ENCODE measurements at regions not wholly inside any gene's neighbourhood (a gene's known extent, or its start where the extent isn't known, plus 50 kb on each side); places are given as distances from the start of the nearest gene placed in this dataset.

- TF ChIP-seq REST (IDR thresholded peaks at IDR 0.05; ENCODE audit: borderline replicate concordance) = no peak
- TF ChIP-seq REST (CRISPR knock-in tag; IDR thresholded peaks at IDR 0.05; ENCODE audit: low read depth) = no peak
- no peak for TF ChIP-seq IRF1 (CRISPR knock-in tag; IDR thresholded peaks at IDR 0.05; ENCODE audit: borderline replicate concordance)
- TF ChIP-seq ID3 (CRISPR knock-in tag; IDR thresholded peaks at IDR 0.05) = no peak
- no peak for TF ChIP-seq ID3 (tag; IDR thresholded peaks at IDR 0.05)
- no peak for TF ChIP-seq ZBTB43 (CRISPR knock-in tag; IDR thresholded peaks at IDR 0.05)
- no peak for TF ChIP-seq CREB1 (IDR thresholded peaks at IDR 0.05)
- no peak for TF ChIP-seq CREB1 (CRISPR knock-in tag; IDR thresholded peaks at IDR 0.05)
- no peak for TF ChIP-seq ZNF699 (CRISPR knock-in tag; IDR thresholded peaks at IDR 0.05; ENCODE audit: insufficient replicate concordance)
- TF ChIP-seq NELFE (IDR thresholded peaks at IDR 0.05; ENCODE audit: insufficient read depth, insufficient read length) = no peak
These were observed 90.6 kb downstream of the ANXA2R start (continued) for GRCh38 chr5:42949348-42950115.

All from K562 (cell line).